OCI-LY7 (cell line): ENCODE measurements at regions not wholly inside any gene's neighbourhood (a gene's known extent, or its start where the extent isn't known, plus 50 kb on each side); places are given as distances from the start of the nearest gene placed in this dataset.
"Not testable (repeated sequence)": the region's sequence is repeated elsewhere in the genome, so short reads cannot be mapped to it uniquely, and the experiment has no call there.

Experiments
- BruUV-seq: library from RNA; stranded (reverse); fragments of 400-500 nt; replicated peaks from 2 replicates; lab custom pipeline; 2021; lab: Mats Ljungman, UMichigan
- CTCF ChIA-PET: fragments of 300-600 bp; sonication (Branson Sonifier 250); formaldehyde crosslinking; loops from one replicate; lab custom pipeline; 2022; ENCODE audit warnings: antibody characterized with exemption; ENCODE audit not compliant: unreplicated experiment; lab: Charles Lee
- POLR2A ChIA-PET: fragments of 300-600 bp; sonication (Branson Sonifier 250); formaldehyde crosslinking; loops from one replicate; lab custom pipeline; 2022; ENCODE audit warnings: antibody characterized with exemption; lab: Charles Lee
- DNase-seq: peaks from one replicate; pipeline ENCODE4 v3.0.0-alpha.2; 2015; ENCODE audit warnings: low spot score
- H2AFZ ChIP-seq: fragments of 200-600 bp; sonication (generic), shearing (Covaris generic); 2 replicates; pipeline ENCODE4 v1.6.1; 2014; ENCODE audit warnings: mild to moderate bottlenecking, antibody characterized with exemption, low read length, moderate library complexity
- H3K27ac ChIP-seq: fragments of 200-600 bp; sonication (generic); 2 replicates; pipeline ENCODE4 v1.5.1; 2014; ENCODE audit warnings: mixed run types, low read depth, mild to moderate bottlenecking, moderate library complexity, low read length, inconsistent platforms; ENCODE audit not compliant: poor library complexity, severe bottlenecking
- H3K36me3 ChIP-seq: fragments of 200-600 bp; sonication (generic); 2 replicates; pipeline ENCODE4 v1.6.1; 2014; ENCODE audit warnings: mild to moderate bottlenecking, antibody characterized with exemption, low read length, moderate library complexity, mixed read lengths; ENCODE audit not compliant: insufficient read depth
- H3K4me1 ChIP-seq: fragments of 200-600 bp; sonication (generic); 2 replicates; pipeline ENCODE4 v1.5.1; 2014; ENCODE audit warnings: mild to moderate bottlenecking, low read length; ENCODE audit not compliant: insufficient read depth, poor library complexity, severe bottlenecking
- H3K4me2 ChIP-seq: fragments of 200-600 bp; sonication (generic); 2 replicates; pipeline ENCODE4 v1.6.1; 2014; ENCODE audit warnings: mild to moderate bottlenecking, low read length
- H3K4me3 ChIP-seq: fragments of 200-600 bp; sonication (generic); 2 replicates; pipeline ENCODE4 v1.5.1; 2014; ENCODE audit warnings: mild to moderate bottlenecking, low read depth, low read length; ENCODE audit not compliant: poor library complexity, severe bottlenecking
- H3K79me2 ChIP-seq: fragments of 200-600 bp; sonication (generic); 2 replicates; pipeline ENCODE4 v1.6.1; 2016; ENCODE audit warnings: low read depth, mild to moderate bottlenecking, low read length, moderate library complexity, mixed read lengths; ENCODE audit not compliant: insufficient read depth
- H3K9me2 ChIP-seq: fragments of 200-600 bp; sonication (generic); 2 replicates; pipeline ENCODE4 v1.6.1; 2016; ENCODE audit warnings: mild to moderate bottlenecking, low read length, mixed read lengths; ENCODE audit not compliant: insufficient read depth
- H3K9me3 ChIP-seq: fragments of 200-600 bp; sonication (generic); 2 replicates; pipeline ENCODE4 v1.6.1; 2014; ENCODE audit warnings: mild to moderate bottlenecking, mixed run types, low read length, mixed read lengths
- H4K20me1 ChIP-seq: fragments of 200-600 bp; sonication (generic); 2 replicates; pipeline ENCODE4 v1.6.1; 2014; ENCODE audit warnings: mild to moderate bottlenecking, antibody characterized with exemption, low read length, moderate library complexity, mixed read lengths; ENCODE audit not compliant: insufficient read depth
- CTCF ChIP-seq: fragments of 200-600 bp; sonication (generic); conservative IDR thresholded peaks from 2 replicates; pipeline ENCODE4 v1.5.1; 2014; ENCODE audit warnings: mild to moderate bottlenecking, antibody characterized with exemption, low read length, moderate library complexity, mixed read lengths
- EZH2phosphoT487 ChIP-seq: fragments of 200-600 bp; sonication (generic); IDR thresholded peaks from 2 replicates; pipeline ENCODE4 v1.6.1; 2018; ENCODE audit warnings: low read depth, borderline replicate concordance, mild to moderate bottlenecking, mixed run types, antibody characterized with exemption, low read length, moderate library complexity, mixed read lengths
- intact Hi-C: fragments of 100-400 bp; cut with micrococcal nuclease; formaldehyde crosslinking; loops from one replicate; pipeline ENCODE4 v1.10.0; 2022; ENCODE audit not compliant: unreplicated experiment

GRCh38 chr2:77590298-77590917, 68.2 kb upstream of the LRRTM4 start:
- no peaks in the 10 kb centered on the region for H4K20me1 ChIP-seq
- no peaks in the 10 kb centered on the region for H3K36me3 ChIP-seq
- DNase-seq: no peak
- TF ChIP-seq EZH2phosphoT487 (no peak), CTCF (no peak)
- no peaks in the 10 kb centered on the region for H3K4me1 ChIP-seq
- intact Hi-C loops: no loop called here
- BruUV-seq: no TSS peak
- CTCF ChIA-PET: no interaction called here
- no peak overlapping the region for H2AFZ ChIP-seq
- POLR2A ChIA-PET: no interaction called here
- no peak overlapping the region for H3K4me3 ChIP-seq
- no peaks in the 10 kb centered on the region for H3K9me3 ChIP-seq
- H3K27ac ChIP-seq: no peak overlapping the region
- no peaks in the 10 kb centered on the region for H3K9me2 ChIP-seq
- H3K79me2 ChIP-seq: no peaks in the 10 kb centered on the region
- H3K4me2 ChIP-seq: no peak overlapping the region

GRCh38 chr2:77592955-77593354, 70.8 kb upstream of the LRRTM4 start:
- H3K79me2 ChIP-seq, DNase-seq, H3K4me2 ChIP-seq, H2AFZ ChIP-seq, CTCF ChIA-PET, BruUV-seq, H3K27ac ChIP-seq, intact Hi-C loops, H4K20me1 ChIP-seq, H3K4me1 ChIP-seq, H3K9me2 ChIP-seq, POLR2A ChIA-PET, H3K9me3 ChIP-seq, H3K36me3 ChIP-seq, H3K4me3 ChIP-seq: not testable (repeated sequence)

- DNase-seq: no peak
- intact Hi-C loops: no loop called here
- H4K20me1 ChIP-seq: no peaks in the 10 kb centered on the region
- H3K9me3 ChIP-seq: no peaks in the 10 kb centered on the region
- POLR2A ChIA-PET: no interaction called here
- no TSS peak for BruUV-seq
- H2AFZ ChIP-seq: no peak overlapping the region
- no peak overlapping the region for H3K4me2 ChIP-seq
- H3K27ac ChIP-seq: no peak overlapping the region
- TF ChIP-seq EZH2phosphoT487 (no peak), CTCF (no peak)
- H3K4me3 ChIP-seq: no peak overlapping the region
- no peaks in the 10 kb centered on the region for H3K79me2 ChIP-seq
- H3K9me2 ChIP-seq: no peaks in the 10 kb centered on the region
- no peaks in the 10 kb centered on the region for H3K4me1 ChIP-seq
- no peaks in the 10 kb centered on the region for H3K36me3 ChIP-seq
- CTCF ChIA-PET: no interaction called here
Measured at GRCh38 chr2:77602771-77603170, 80.6 kb upstream of the LRRTM4 start.
